ENCODE measurements at regions not wholly inside any gene's neighbourhood (a gene's known extent, or its start where the extent isn't known, plus 50 kb on each side); places are given as distances from the start of the nearest gene placed in this dataset.

DNA sequence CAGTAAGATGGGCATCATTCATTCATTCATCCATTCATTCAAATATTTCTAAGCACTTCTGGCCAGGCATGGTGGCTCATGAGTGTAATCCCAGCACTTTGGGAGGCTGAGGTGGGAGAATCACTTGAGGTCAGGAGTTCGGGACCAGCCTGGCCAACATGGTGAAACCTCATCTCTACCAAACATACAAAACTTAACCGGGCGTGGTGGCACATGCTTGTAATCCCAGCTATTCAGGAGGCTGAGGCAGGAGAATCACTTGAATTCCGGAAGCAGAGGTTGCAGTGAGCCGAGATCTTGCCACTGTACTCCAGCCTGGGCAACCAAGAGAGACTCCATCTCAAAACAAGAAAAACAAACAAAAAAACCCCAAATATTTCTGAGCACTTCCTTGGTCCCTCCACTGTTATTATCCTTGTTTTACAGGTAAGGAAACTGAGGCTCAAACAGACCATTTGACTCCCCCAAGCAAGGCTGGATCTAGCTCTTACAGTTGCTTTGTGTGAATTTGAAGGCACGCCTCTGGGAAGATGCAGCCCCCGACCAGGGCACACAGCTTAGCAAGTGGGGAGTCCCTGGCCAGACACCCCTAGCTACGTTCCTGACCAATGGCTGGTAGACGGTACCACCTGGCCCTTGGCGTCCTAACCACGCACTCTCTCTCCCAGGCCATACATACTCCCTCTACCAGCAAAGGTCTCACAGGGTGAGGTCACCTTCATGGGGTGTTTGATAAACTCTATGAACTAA is 50.6 kb upstream of the ODC1 start:
- H3K27ac ChIP-seq = peak overlapping the region; percentile 37
- no peak for DNase-seq (ENCODE audit: low read depth, low spot score)

Data from epithelial cell of prostate (primary cell).